Tibial artery (tissue), 4 donors: ENCODE measurements at regions not wholly inside any gene's neighbourhood (a gene's known extent, or its start where the extent isn't known, plus 50 kb on each side); places are given as distances from the start of the nearest gene placed in this dataset.
"Not testable (repeated sequence)": the region's sequence is repeated elsewhere in the genome, so short reads cannot be mapped to it uniquely, and the experiment has no call there.

ENCODE experiments used
- DNase-seq, 2 donors: peaks; one replicate each; pipeline ENCODE4 v3.0.0-alpha.2; 2019
- H3K27ac ChIP-seq, 2 donors: fragments of 200-600 bp; sonication (generic) in 1 of 2; 1 replicate in 1 of 2; 2 replicates in 1 of 2; pipeline ENCODE4 v1.5.1; 2018 to 2019; ENCODE audit warnings: mild to moderate bottlenecking in 1 of 2
- H3K27me3 ChIP-seq, 2 donors: fragments of 200-600 bp; sonication (generic) in 1 of 2; one replicate each; pipeline versions ENCODE4 v1.5.1 to v1.6.0; 2016 to 2019
- H3K36me3 ChIP-seq, 3 donors: fragments of 200-600 bp; sonication (generic) in 2 of 3; one replicate each; pipeline ENCODE4 v1.5.1; 2016 to 2019; ENCODE audit warnings: mild to moderate bottlenecking in 2 of 3
- H3K4me1 ChIP-seq, 4 donors: fragments of 200-600 bp; sonication (generic) in 2 of 4; 1 replicate in 3 of 4; 2 replicates in 1 of 4; pipeline ENCODE4 v1.5.1; 2016 to 2019
- H3K4me3 ChIP-seq, 2 donors: fragments of 200-600 bp; sonication (generic) in 1 of 2; 1 replicate in 1 of 2; 2 replicates in 1 of 2; pipeline ENCODE4 v1.5.1; 2018 to 2019; ENCODE audit warnings: mild to moderate bottlenecking in 2 of 2
- H3K9me3 ChIP-seq, 3 donors: fragments of 200-600 bp; sonication (generic) in 1 of 3; one replicate each; pipeline ENCODE4 v1.5.1; 2016 to 2019
- intact Hi-C: fragments of 100-400 bp; cut with DNase I; formaldehyde crosslinking; loops from one replicate; pipeline ENCODE4 v1.15.0; 2023; ENCODE audit warnings: low total_unique reads
- TF ChIP-seq, protein P1 (sequence below), 2 experiments: fragments of 200-600 bp in 1 of 2; fragments of 450-650 bp in 1 of 2; IDR thresholded peaks; one replicate each; pipeline ENCODE4 v1.5.1; 2017 to 2019; ENCODE audit warnings: antibody characterized with exemption in 2 of 2, mild to moderate bottlenecking in 1 of 2, moderate library complexity in 1 of 2

DNA sequence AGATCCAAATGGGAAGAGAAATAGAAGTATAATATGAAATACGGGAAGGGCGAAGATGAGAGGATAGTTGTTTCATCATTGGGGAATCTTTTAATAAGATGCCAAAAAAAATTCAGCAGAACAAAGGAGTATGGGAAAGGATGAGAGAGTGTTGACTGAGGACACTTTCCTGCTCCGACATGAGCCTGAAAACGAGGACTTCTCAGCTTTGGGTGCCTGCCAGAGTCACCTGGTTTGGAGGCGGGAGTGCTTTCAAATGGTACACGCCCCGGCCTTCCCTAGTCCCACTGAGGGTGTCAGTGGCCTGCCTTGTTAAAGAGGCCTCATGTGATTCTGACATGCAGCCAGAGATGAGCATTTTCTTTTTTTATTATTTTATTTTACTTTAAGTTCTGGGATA, 250.9 kb downstream of the ANKRD60 start:
- H3K4me1 ChIP-seq = peaks cover 0 to 23% (median 17%) of the 10 kb centered on the region in 4 donors
- H3K27ac ChIP-seq = peak overlapping the region in 1 of 2 donors; percentile 39
- no peak for DNase-seq
- H3K9me3 ChIP-seq = no peaks in the 10 kb centered on the region
- H3K27me3 ChIP-seq = no peaks in the 10 kb centered on the region
- TF ChIP-seq, protein P1, sequence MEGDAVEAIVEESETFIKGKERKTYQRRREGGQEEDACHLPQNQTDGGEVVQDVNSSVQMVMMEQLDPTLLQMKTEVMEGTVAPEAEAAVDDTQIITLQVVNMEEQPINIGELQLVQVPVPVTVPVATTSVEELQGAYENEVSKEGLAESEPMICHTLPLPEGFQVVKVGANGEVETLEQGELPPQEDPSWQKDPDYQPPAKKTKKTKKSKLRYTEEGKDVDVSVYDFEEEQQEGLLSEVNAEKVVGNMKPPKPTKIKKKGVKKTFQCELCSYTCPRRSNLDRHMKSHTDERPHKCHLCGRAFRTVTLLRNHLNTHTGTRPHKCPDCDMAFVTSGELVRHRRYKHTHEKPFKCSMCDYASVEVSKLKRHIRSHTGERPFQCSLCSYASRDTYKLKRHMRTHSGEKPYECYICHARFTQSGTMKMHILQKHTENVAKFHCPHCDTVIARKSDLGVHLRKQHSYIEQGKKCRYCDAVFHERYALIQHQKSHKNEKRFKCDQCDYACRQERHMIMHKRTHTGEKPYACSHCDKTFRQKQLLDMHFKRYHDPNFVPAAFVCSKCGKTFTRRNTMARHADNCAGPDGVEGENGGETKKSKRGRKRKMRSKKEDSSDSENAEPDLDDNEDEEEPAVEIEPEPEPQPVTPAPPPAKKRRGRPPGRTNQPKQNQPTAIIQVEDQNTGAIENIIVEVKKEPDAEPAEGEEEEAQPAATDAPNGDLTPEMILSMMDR (IDR thresholded peaks at IDR 0.05) = no peak
- H3K4me3 ChIP-seq = no peak overlapping the region
- H3K36me3 ChIP-seq = no peaks in the 10 kb centered on the region
- intact Hi-C loops = no loop called here

DNA sequence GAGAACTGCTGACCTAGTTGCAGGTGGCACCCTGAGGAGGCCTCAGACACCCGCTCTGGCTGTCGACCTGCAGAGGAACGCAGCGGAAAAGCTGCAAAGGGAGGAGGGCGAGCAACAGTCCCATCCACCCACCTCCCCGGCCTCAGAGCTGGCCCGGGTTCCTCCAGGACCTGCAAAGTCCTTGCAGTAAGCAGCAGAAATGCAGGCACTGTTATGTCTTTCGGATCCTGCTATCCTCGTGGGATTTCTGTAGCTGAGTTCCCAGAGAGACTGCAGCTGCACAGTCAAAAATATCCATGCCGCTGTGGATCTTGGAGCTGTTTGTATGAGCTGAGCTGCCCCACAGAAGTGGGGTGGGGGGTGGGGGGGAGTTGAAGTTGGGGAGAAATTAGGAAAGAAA, 251.3 kb downstream of the ANKRD60 start:
- Histone ChIP-seq H3K9me3 (no peaks in the 10 kb centered on the region), H3K4me3 (no peak overlapping the region), H3K27ac (peak overlapping the region in 1 of 2 donors; percentile 39), H3K36me3 (no peaks in the 10 kb centered on the region), H3K27me3 (no peaks in the 10 kb centered on the region), H3K4me1 (peaks cover 0 to 23% (median 17%) of the 10 kb centered on the region in 4 donors)
- no peak for DNase-seq
- intact Hi-C loops = no loop called here
- TF ChIP-seq, protein P1 (IDR thresholded peaks at IDR 0.05) = no peak

DNA sequence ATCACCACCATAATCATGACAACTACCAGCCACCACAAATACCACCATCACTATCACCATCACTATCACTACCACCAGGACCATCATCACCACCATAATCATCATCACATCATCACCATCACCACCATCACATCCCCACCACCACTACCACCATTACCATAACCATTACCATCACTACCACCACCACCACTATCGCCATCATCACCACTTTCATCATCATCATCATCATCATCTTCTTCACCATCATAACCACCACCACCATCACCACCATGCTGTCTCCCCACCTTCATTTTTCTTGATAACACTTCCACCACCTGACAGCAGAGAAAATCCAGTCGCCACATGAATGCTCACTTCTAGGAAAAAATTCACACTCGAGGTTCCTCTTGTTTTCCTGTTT, 253.6 kb downstream of the ANKRD60 start:
- no peak overlapping the region for H3K27ac ChIP-seq
- intact Hi-C loops = no loop called here
- TF ChIP-seq, protein P1 (IDR thresholded peaks at IDR 0.05) = no peak
- H3K36me3 ChIP-seq = no peaks in the 10 kb centered on the region
- no peaks in the 10 kb centered on the region for H3K27me3 ChIP-seq
- no peak overlapping the region for H3K4me3 ChIP-seq
- peaks cover 0 to 23% (median 15%) of the 10 kb centered on the region in 4 donors for H3K4me1 ChIP-seq
- no peak for DNase-seq
- no peaks in the 10 kb centered on the region for H3K9me3 ChIP-seq

DNA sequence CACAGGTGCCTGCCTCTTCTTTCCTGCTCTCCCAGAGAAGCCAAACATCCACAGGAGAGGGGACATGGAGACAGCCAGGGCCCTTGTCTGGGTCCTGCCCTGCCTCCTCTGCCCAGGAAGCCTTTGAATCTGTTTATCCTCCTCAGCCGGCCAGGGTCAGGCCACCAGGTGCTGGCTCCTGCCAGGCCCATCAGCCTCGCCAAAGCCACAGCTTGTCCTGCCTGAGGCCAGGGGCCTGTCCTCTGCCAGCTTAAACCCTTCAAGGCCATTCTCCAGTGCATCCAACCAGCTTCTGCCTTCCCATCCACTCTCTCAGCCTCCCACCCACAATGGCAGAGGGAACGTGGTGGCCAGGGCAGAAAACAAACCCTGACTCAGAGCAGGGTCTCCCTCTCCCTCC, 254.6 kb downstream of the ANKRD60 start:
- TF ChIP-seq, protein P1 (IDR thresholded peaks at IDR 0.05) = no peak
- Histone ChIP-seq H3K27me3 (no peaks in the 10 kb centered on the region), H3K27ac (no peak overlapping the region), H3K36me3 (no peaks in the 10 kb centered on the region), H3K4me1 (peaks cover 0 to 23% (median 15%) of the 10 kb centered on the region in 4 donors), H3K4me3 (no peak overlapping the region), H3K9me3 (no peaks in the 10 kb centered on the region)
- intact Hi-C loops = no loop called here
- DNase-seq = no peak

DNA sequence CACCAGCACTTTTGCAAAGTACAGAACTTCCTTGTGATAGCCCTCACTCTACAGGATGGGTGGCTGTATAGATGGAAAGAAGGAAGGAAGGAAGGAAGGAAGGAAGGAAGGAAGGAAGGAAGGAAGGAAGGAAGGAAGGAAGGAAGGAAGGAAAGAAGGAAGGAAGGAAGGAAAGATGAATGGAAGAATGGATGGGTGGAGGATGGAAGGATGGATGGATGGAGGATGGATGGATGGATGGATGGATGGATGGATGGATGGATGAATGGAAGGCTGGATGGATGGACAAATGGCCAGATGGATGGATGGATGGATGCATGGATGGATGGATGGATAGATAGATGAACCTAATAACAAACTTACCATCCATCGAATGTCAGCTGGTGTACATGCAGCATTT, 256.9 kb downstream of the ANKRD60 start:
- H3K4me1 ChIP-seq, H3K4me3 ChIP-seq, H3K36me3 ChIP-seq, H3K27ac ChIP-seq, intact Hi-C loops, DNase-seq, H3K27me3 ChIP-seq, H3K9me3 ChIP-seq: not testable (repeated sequence)

DNA sequence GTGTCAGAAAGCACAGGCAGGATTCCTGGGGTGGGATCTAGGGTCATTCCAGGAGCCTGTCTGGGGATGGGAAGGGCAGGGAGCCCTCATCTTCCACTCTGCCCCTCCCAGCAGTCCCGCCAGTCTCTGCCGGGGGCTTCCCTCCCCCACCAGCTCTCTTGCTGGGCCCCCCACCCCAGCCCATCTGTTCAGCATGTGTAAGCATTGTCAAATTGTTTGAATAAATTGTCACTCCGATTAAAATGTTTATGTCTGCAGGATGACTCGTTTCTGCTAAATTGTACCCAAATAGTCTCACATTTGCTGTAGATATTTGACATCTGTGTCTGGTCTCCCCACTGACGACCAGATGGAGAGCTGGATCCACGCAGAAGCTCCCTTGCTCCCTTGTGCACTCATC, 257.6 kb downstream of the ANKRD60 start:
- peaks cover 0 to 5% (median 0%) of the 10 kb centered on the region in 4 donors for H3K4me1 ChIP-seq
- H3K9me3 ChIP-seq = no peaks in the 10 kb centered on the region
- TF ChIP-seq, protein P1 (IDR thresholded peaks at IDR 0.05) = no peak
- H3K4me3 ChIP-seq = no peak overlapping the region
- no peak for DNase-seq
- intact Hi-C loops = no loop called here
- no peaks in the 10 kb centered on the region for H3K36me3 ChIP-seq
- no peak overlapping the region for H3K27ac ChIP-seq
- no peaks in the 10 kb centered on the region for H3K27me3 ChIP-seq
